Endodermal cell (in vitro differentiated cells): ENCODE measurements at regions not wholly inside any gene's neighbourhood (a gene's known extent, or its start where the extent isn't known, plus 50 kb on each side); places are given as distances from the start of the nearest gene placed in this dataset.

ENCODE experiments used
- DNase-seq: peaks from one replicate; pipeline ENCODE4 v3.0.0-alpha.2; 2017
- H3K27ac ChIP-seq: 2 replicates; pipeline ENCODE4 v1.5.1; 2013; ENCODE audit warnings: mild to moderate bottlenecking, low read depth, low read length, moderate library complexity
- H3K27me3 ChIP-seq: 2 replicates; pipeline ENCODE4 v1.6.1; 2013; ENCODE audit warnings: mild to moderate bottlenecking, low read length, moderate library complexity; ENCODE audit not compliant: insufficient read depth, control insufficient read depth, poor library complexity, severe bottlenecking
- H3K36me3 ChIP-seq: 2 replicates; pipeline ENCODE4 v1.7.0; 2013; ENCODE audit warnings: mild to moderate bottlenecking, low read length, moderate library complexity; ENCODE audit not compliant: control insufficient read depth, insufficient read depth
- H3K4me1 ChIP-seq: one replicate; pipeline ENCODE4 v1.7.0; 2013; ENCODE audit warnings: low read length; ENCODE audit not compliant: control insufficient read depth, insufficient read depth
- H3K4me3 ChIP-seq: 2 replicates; pipeline ENCODE4 v1.5.1; 2013; ENCODE audit warnings: mild to moderate bottlenecking, low read length, moderate library complexity
- H3K9ac ChIP-seq: 2 replicates; pipeline ENCODE4 v1.6.1; 2013; ENCODE audit warnings: mild to moderate bottlenecking, low read length, moderate library complexity; ENCODE audit not compliant: poor library complexity, severe bottlenecking; ENCODE audit errors: extremely low read depth
- H3K9me3 ChIP-seq: 2 replicates; pipeline ENCODE4 v1.6.1; 2013; ENCODE audit warnings: mild to moderate bottlenecking, low read length, moderate library complexity; ENCODE audit not compliant: control insufficient read depth
- H3K27ac Mint-ChIP-seq: 2 replicates; pipeline ENCODE4 v1.8.0; 2020; ENCODE audit warnings: mixed read lengths
- H3K27me3 Mint-ChIP-seq: 2 replicates; pipeline ENCODE4 v1.8.0; 2021; ENCODE audit warnings: mild to moderate bottlenecking, mixed read lengths; ENCODE audit not compliant: insufficient read depth
- H3K36me3 Mint-ChIP-seq: 2 replicates; pipeline ENCODE4 v1.8.0; 2020; ENCODE audit warnings: low read depth, mixed read lengths
- H3K4me1 Mint-ChIP-seq: 2 replicates; pipeline ENCODE4 v1.8.0; 2020; ENCODE audit warnings: mixed read lengths
- H3K4me3 Mint-ChIP-seq: 2 replicates; pipeline ENCODE4 v1.8.0; 2020; ENCODE audit warnings: mild to moderate bottlenecking, moderate library complexity, mixed read lengths
- H3K9me3 Mint-ChIP-seq: 2 replicates; pipeline ENCODE4 v1.8.0; 2020; ENCODE audit warnings: mild to moderate bottlenecking, mixed read lengths
- WGBS, 2 experiments: methylation state at CpG; one replicate each; pipeline versions ENCODE4 v1.1.5 to v1.1.7; 2013; ENCODE audit warnings: missing lambda C conversion rate in 2 of 2, mixed read lengths in 1 of 2; ENCODE audit not compliant: insufficient coverage in 1 of 2, insufficient read length in 1 of 2; 5-methylcytosine and 5-hydroxymethylcytosine counted together
- TF ChIP-seq, protein P1 (sequence below): fragments of 200-600 bp; sonication (generic); conservative IDR thresholded peaks from 2 replicates; pipeline ENCODE4 v1.5.0; 2021; ENCODE audit warnings: antibody characterized with exemption, mild to moderate bottlenecking

DNA sequence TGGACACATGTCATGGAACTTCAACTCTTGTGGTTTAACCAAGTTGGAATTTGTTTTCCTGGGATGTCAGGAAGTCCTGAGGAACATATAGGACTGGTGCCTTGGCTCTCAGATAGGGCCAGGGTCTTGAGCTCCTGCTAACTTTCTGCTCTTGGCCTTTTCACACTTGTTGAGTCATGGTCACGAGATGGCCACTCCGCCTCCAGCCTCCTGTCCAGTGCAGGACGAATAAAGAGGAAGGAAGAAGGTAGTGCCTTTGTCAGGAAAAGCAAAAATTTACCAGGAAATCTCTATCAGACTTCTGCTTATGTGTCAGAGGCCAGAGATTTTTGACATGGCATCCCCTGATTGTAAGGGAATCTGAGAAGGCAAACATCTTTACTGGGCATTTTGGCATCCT, 89.1 kb upstream of the ARHGAP20 start:
- H3K4me3 Mint-ChIP-seq = no peak overlapping the region
- no peaks in the 10 kb centered on the region for H3K36me3 Mint-ChIP-seq
- DNase-seq = no peak
- no peaks in the 10 kb centered on the region for H3K4me1 Mint-ChIP-seq
- TF ChIP-seq, protein P1, sequence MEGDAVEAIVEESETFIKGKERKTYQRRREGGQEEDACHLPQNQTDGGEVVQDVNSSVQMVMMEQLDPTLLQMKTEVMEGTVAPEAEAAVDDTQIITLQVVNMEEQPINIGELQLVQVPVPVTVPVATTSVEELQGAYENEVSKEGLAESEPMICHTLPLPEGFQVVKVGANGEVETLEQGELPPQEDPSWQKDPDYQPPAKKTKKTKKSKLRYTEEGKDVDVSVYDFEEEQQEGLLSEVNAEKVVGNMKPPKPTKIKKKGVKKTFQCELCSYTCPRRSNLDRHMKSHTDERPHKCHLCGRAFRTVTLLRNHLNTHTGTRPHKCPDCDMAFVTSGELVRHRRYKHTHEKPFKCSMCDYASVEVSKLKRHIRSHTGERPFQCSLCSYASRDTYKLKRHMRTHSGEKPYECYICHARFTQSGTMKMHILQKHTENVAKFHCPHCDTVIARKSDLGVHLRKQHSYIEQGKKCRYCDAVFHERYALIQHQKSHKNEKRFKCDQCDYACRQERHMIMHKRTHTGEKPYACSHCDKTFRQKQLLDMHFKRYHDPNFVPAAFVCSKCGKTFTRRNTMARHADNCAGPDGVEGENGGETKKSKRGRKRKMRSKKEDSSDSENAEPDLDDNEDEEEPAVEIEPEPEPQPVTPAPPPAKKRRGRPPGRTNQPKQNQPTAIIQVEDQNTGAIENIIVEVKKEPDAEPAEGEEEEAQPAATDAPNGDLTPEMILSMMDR = no peak
- Histone ChIP-seq H3K4me1 (no peaks in the 10 kb centered on the region), H3K9ac (no peak overlapping the region), H3K9me3 (no peaks in the 10 kb centered on the region), H3K4me3 (no peak overlapping the region), H3K36me3 (no peaks in the 10 kb centered on the region), H3K27me3 (no peaks in the 10 kb centered on the region), H3K27ac (no peak overlapping the region)
- no peak overlapping the region for H3K27ac Mint-ChIP-seq
- H3K27me3 Mint-ChIP-seq = no peaks in the 10 kb centered on the region
- no peaks in the 10 kb centered on the region for H3K9me3 Mint-ChIP-seq
- 81 to 94% methylated on average over 3 of the region's 3 CpGs for WGBS, 2 experiments

DNA sequence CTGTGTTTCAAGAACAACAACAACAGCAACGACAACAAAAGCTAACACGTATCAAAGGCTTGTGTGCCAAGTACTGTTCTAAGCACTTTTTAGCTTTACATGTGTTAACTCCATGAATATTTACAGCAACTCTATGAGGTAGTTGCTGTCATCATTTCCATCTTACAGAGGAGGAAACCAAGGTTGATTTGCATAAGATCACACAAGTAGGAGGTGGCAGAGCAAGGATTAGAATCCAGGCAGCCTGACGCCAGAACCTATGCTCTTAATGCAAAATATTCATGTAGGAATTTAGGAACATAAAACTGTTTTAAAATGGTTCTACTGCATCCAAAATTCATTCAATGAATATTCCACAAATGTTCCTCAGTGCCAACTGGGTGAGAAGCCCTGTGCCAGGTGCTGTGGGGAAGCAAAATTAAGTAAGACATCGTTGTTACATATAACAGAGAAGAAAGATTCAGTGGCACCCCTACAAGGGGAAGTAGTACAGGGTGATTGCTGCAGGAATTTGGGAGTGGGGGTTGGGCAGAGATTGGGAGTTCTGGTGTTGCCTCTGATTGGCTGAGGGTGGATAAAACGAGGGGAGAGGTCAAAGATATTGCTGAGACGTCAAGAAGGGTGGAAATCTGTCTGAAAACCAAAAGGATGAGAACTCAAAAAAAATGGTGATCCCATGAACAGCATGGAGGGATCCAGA, 86.1 kb upstream of the ARHGAP20 start:
- H3K36me3 Mint-ChIP-seq = no peaks in the 10 kb centered on the region
- no peaks in the 10 kb centered on the region for H3K27me3 ChIP-seq
- H3K4me1 ChIP-seq = no peaks in the 10 kb centered on the region
- H3K9ac ChIP-seq = no peak overlapping the region
- H3K27ac Mint-ChIP-seq = no peak overlapping the region
- TF ChIP-seq, protein P1 = no peak
- no peak for DNase-seq
- no peaks in the 10 kb centered on the region for H3K9me3 ChIP-seq
- WGBS, 2 experiments = 87 to 89% methylated on average over 3 to 6 of the region's 6 CpGs
- no peaks in the 10 kb centered on the region for H3K27me3 Mint-ChIP-seq
- H3K27ac ChIP-seq = no peak overlapping the region
- H3K9me3 Mint-ChIP-seq = no peaks in the 10 kb centered on the region
- H3K4me1 Mint-ChIP-seq = no peaks in the 10 kb centered on the region
- no peak overlapping the region for H3K4me3 Mint-ChIP-seq
- H3K36me3 ChIP-seq = no peaks in the 10 kb centered on the region
- H3K4me3 ChIP-seq = no peak overlapping the region

DNA sequence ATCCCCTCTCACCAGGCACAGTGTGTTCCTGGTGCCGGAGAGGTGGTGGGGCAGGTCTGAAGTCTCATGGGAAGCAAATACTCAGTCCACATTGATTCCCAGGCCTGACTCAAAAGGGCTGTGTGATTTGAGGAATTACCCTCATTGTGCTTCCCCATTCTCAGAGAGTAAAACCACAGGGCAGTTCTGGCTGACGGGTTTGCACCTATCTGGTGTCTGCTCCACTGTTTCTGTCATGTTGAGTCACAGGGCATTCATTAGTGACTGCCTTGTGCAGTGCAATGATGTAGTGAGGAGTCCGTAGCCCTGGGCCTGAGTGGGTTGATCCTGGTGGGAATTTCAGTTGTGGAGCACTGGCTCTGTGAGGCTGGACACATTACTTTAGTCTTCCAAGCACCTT, 85.2 kb upstream of the ARHGAP20 start:
- Mint-ChIP-seq H3K4me1 (no peaks in the 10 kb centered on the region), H3K27ac (no peak overlapping the region), H3K27me3 (no peaks in the 10 kb centered on the region), H3K9me3 (no peaks in the 10 kb centered on the region), H3K36me3 (no peaks in the 10 kb centered on the region), H3K4me3 (no peak overlapping the region)
- DNase-seq = no peak
- H3K36me3 ChIP-seq = no peaks in the 10 kb centered on the region
- H3K9me3 ChIP-seq = no peaks in the 10 kb centered on the region
- TF ChIP-seq, protein P1 = no peak
- no peak overlapping the region for H3K9ac ChIP-seq
- H3K4me1 ChIP-seq = no peaks in the 10 kb centered on the region
- 92 to 96% methylated on average over 2 to 3 of the region's 3 CpGs for WGBS, 2 experiments
- no peak overlapping the region for H3K27ac ChIP-seq
- H3K4me3 ChIP-seq = no peak overlapping the region
- H3K27me3 ChIP-seq = no peaks in the 10 kb centered on the region
